ENCODE measurements at regions not wholly inside any gene's neighbourhood (a gene's known extent, or its start where the extent isn't known, plus 50 kb on each side); places are given as distances from the start of the nearest gene placed in this dataset.

DNA sequence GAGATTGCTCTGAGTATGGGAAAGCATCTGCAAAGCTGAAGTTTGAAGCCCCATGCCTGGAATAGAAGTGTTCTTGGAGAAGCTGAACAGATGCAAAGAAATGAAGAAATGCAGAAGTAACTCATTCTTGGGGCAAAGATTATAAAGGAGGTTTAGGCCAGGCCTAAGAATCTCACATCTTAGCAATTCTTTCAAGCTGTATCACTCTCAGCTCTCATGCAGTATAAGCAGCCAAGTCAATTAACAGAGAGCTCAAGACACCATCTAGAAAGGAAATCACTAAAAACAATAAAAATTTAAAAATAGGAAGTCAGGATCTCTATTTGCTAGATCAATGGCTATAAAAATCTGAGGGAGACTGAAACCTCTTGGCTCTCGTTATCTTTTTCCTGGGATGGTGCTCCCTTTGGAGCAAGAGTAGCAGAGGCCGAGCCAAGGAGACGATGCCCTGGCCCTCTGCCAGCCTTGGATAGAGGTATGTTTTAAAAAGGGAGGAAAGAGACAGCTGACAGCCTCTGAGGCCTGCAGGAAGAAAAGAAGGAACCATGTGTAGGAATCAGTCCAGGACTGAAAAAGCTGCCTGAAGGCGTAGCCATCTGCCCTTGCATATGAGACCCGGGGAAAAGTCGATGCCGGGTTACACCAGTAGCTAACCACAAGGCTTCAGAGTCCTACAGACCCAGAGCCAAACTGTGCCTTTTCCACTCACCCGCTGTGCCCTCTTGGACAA lies 229.8 kb downstream of the BLID start:
- no peaks in the 10 kb centered on the region for H3K27me3 ChIP-seq (ENCODE audit: control insufficient read depth in 1 of 2, insufficient read depth in 2 of 2, low read length in 2 of 2)
- no peak overlapping the region for H3K27ac ChIP-seq (ENCODE audit: low read depth in 1 of 2, low read length in 2 of 2)
- POLR2A ChIA-PET: no interaction called here
- Mint-ChIP-seq H3K36me3 (ENCODE audit: low read depth) (no peaks in the 10 kb centered on the region), H3K27me3 (peaks cover 4% of the 10 kb centered on the region), H3K9me3 (no peaks in the 10 kb centered on the region), H3K4me1 (ENCODE audit: low read depth) (no peaks in the 10 kb centered on the region), H3K27ac (no peak overlapping the region), H3K4me3 (no peak overlapping the region)
- no peak overlapping the region for H3K4me3 ChIP-seq (ENCODE audit: low read length)
- no peak for DNase-seq
- H3K4me1 ChIP-seq (ENCODE audit: insufficient read depth, low read length): no peaks in the 10 kb centered on the region
- intact Hi-C loops (cut with DNase I, micrococcal nuclease): no loop called here
- H3K36me3 ChIP-seq (ENCODE audit: insufficient read depth, low read length): no peaks in the 10 kb centered on the region
- TF ChIP-seq, protein P1, sequence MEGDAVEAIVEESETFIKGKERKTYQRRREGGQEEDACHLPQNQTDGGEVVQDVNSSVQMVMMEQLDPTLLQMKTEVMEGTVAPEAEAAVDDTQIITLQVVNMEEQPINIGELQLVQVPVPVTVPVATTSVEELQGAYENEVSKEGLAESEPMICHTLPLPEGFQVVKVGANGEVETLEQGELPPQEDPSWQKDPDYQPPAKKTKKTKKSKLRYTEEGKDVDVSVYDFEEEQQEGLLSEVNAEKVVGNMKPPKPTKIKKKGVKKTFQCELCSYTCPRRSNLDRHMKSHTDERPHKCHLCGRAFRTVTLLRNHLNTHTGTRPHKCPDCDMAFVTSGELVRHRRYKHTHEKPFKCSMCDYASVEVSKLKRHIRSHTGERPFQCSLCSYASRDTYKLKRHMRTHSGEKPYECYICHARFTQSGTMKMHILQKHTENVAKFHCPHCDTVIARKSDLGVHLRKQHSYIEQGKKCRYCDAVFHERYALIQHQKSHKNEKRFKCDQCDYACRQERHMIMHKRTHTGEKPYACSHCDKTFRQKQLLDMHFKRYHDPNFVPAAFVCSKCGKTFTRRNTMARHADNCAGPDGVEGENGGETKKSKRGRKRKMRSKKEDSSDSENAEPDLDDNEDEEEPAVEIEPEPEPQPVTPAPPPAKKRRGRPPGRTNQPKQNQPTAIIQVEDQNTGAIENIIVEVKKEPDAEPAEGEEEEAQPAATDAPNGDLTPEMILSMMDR (IDR thresholded peaks at IDR 0.05): no peak
- CTCF ChIA-PET: no interaction called here
- ATAC-seq (ENCODE audit: poor library complexity): no peak
- H3K9me3 ChIP-seq (ENCODE audit: control insufficient read depth in 1 of 2, insufficient read depth in 1 of 2, low read length in 2 of 2): no peaks in the 10 kb centered on the region

DNA sequence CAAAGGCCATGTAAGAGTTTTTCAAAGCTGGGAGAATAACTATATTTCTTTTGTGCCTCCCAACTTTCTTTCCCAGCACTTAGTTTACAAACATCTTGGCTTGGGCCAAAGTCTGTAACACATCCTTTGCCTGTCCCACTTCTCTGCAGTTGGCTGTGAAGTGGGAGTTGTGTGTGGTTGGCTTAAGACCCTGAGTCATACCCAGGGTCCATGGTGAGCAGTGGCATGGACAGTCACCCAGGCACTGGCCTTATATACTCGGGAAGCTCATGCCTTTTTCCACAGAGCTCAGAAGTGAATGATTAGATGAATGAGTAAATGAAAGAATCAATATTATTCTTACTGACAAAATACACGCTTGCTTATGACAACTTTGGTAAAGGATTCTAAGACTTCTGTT lies 231.4 kb downstream of the BLID start:
- no peaks in the 10 kb centered on the region for H3K9me3 ChIP-seq (ENCODE audit: control insufficient read depth in 1 of 2, insufficient read depth in 1 of 2, low read length in 2 of 2)
- TF ChIP-seq, protein P1 (IDR thresholded peaks at IDR 0.05): no peak
- no peak overlapping the region for H3K27ac Mint-ChIP-seq
- H3K36me3 Mint-ChIP-seq (ENCODE audit: low read depth): no peaks in the 10 kb centered on the region
- DNase-seq (no peak), ATAC-seq (ENCODE audit: poor library complexity) (no peak)
- no peaks in the 10 kb centered on the region for H3K4me1 ChIP-seq (ENCODE audit: insufficient read depth, low read length)
- H3K4me3 Mint-ChIP-seq: no peak overlapping the region
- ChIA-PET POLR2A (no interaction called here), CTCF (no interaction called here)
- intact Hi-C loops (cut with DNase I, micrococcal nuclease): no loop called here
- no peak overlapping the region for H3K4me3 ChIP-seq (ENCODE audit: low read length)
- no peak overlapping the region for H3K27ac ChIP-seq (ENCODE audit: low read depth in 1 of 2, low read length in 2 of 2)
- H3K27me3 Mint-ChIP-seq: peaks cover 4% of the 10 kb centered on the region
- no peaks in the 10 kb centered on the region for H3K4me1 Mint-ChIP-seq (ENCODE audit: low read depth)
- H3K36me3 ChIP-seq (ENCODE audit: insufficient read depth, low read length): no peaks in the 10 kb centered on the region
- H3K27me3 ChIP-seq (ENCODE audit: control insufficient read depth in 1 of 2, insufficient read depth in 2 of 2, low read length in 2 of 2): no peaks in the 10 kb centered on the region
- H3K9me3 Mint-ChIP-seq: no peaks in the 10 kb centered on the region

DNA sequence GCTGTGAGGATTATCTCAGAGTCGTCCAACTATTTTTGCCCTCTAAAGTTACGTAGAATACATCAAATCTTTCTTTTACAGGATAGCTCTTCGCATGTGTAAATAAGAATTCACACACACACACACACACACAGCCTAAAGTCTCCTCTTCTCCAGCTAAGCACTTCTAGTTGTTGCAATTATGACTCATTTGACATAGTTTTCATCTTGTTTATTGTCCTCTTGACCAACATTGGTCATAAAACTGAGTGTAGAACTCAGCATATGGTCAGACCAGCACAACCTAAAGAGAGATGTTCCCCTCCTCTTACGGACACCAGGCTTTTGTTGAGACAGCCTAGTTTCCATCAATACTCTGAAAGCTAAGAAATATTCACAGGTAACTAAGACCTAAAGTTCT lies 234.2 kb downstream of the BLID start:
- no peak overlapping the region for H3K4me3 Mint-ChIP-seq
- ATAC-seq (ENCODE audit: poor library complexity): no peak
- no peak overlapping the region for H3K27ac ChIP-seq (ENCODE audit: low read depth in 1 of 2, low read length in 2 of 2)
- no peaks in the 10 kb centered on the region for H3K36me3 ChIP-seq (ENCODE audit: insufficient read depth, low read length)
- H3K27me3 Mint-ChIP-seq: peaks cover 4% of the 10 kb centered on the region
- H3K4me1 ChIP-seq (ENCODE audit: insufficient read depth, low read length): no peaks in the 10 kb centered on the region
- no peaks in the 10 kb centered on the region for H3K9me3 ChIP-seq (ENCODE audit: control insufficient read depth in 1 of 2, insufficient read depth in 1 of 2, low read length in 2 of 2)
- no peaks in the 10 kb centered on the region for H3K4me1 Mint-ChIP-seq (ENCODE audit: low read depth)
- H3K4me3 ChIP-seq (ENCODE audit: low read length): no peak overlapping the region
- H3K27me3 ChIP-seq (ENCODE audit: control insufficient read depth in 1 of 2, insufficient read depth in 2 of 2, low read length in 2 of 2): no peaks in the 10 kb centered on the region
- H3K27ac Mint-ChIP-seq: no peak overlapping the region
- H3K9me3 Mint-ChIP-seq: no peaks in the 10 kb centered on the region
- no peaks in the 10 kb centered on the region for H3K36me3 Mint-ChIP-seq (ENCODE audit: low read depth)
- TF ChIP-seq, protein P1 (IDR thresholded peaks at IDR 0.05): no peak
- intact Hi-C loops (cut with DNase I, micrococcal nuclease): no loop called here
- no peak for DNase-seq
- CTCF ChIA-PET: no interaction called here
- POLR2A ChIA-PET: no interaction called here
